DOHH2 (cell line): ENCODE measurements at regions not wholly inside any gene's neighbourhood (a gene's known extent, or its start where the extent isn't known, plus 50 kb on each side); places are given as distances from the start of the nearest gene placed in this dataset.

Experiments used
- EZH2phosphoT487 ChIP-seq: fragments of 200-600 bp; sonication (generic); IDR thresholded peaks from 2 replicates; pipeline ENCODE4 v1.6.1; 2017; ENCODE audit warnings: borderline replicate concordance, mild to moderate bottlenecking, antibody characterized with exemption, low read length, moderate library complexity, mixed read lengths
- TF ChIP-seq, protein P1 (sequence below): fragments of 200-600 bp; sonication (generic); IDR thresholded peaks from one replicate; pipeline ENCODE4 v1.5.1; 2014; ENCODE audit warnings: antibody characterized with exemption, mild to moderate bottlenecking, low read depth, low read length; ENCODE audit not compliant: poor library complexity, severe bottlenecking

- TF ChIP-seq EZH2phosphoT487 = no peak
- TF ChIP-seq, protein P1, sequence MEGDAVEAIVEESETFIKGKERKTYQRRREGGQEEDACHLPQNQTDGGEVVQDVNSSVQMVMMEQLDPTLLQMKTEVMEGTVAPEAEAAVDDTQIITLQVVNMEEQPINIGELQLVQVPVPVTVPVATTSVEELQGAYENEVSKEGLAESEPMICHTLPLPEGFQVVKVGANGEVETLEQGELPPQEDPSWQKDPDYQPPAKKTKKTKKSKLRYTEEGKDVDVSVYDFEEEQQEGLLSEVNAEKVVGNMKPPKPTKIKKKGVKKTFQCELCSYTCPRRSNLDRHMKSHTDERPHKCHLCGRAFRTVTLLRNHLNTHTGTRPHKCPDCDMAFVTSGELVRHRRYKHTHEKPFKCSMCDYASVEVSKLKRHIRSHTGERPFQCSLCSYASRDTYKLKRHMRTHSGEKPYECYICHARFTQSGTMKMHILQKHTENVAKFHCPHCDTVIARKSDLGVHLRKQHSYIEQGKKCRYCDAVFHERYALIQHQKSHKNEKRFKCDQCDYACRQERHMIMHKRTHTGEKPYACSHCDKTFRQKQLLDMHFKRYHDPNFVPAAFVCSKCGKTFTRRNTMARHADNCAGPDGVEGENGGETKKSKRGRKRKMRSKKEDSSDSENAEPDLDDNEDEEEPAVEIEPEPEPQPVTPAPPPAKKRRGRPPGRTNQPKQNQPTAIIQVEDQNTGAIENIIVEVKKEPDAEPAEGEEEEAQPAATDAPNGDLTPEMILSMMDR = no peak
Observed at GRCh38 chr2:226560325-226560724, 239.3 kb downstream of the IRS1 start.
